Osteocyte (in vitro differentiated cells): ENCODE measurements at regions not wholly inside any gene's neighbourhood (a gene's known extent, or its start where the extent isn't known, plus 50 kb on each side); places are given as distances from the start of the nearest gene placed in this dataset.

Experiments used
- DNase-seq: peaks from one replicate; pipeline ENCODE4 v3.0.0; 2021; ENCODE audit warnings: mixed read lengths; ENCODE audit not compliant: unreplicated experiment; ENCODE audit errors: extremely low spot score
- H3K27ac Mint-ChIP-seq: one replicate; pipeline ENCODE4 v1.8.0; 2021; ENCODE audit warnings: mild to moderate bottlenecking, mixed read lengths; ENCODE audit not compliant: unreplicated experiment
- H3K27me3 Mint-ChIP-seq: one replicate; pipeline ENCODE4 v1.8.0; 2021; ENCODE audit warnings: mixed read lengths; ENCODE audit not compliant: unreplicated experiment
- H3K36me3 Mint-ChIP-seq: one replicate; pipeline ENCODE4 v1.8.0; 2021; ENCODE audit warnings: mixed read lengths; ENCODE audit not compliant: unreplicated experiment
- H3K4me1 Mint-ChIP-seq: one replicate; pipeline ENCODE4 v1.8.0; 2021; ENCODE audit warnings: mixed read lengths; ENCODE audit not compliant: unreplicated experiment
- H3K4me3 Mint-ChIP-seq: one replicate; pipeline ENCODE4 v1.8.0; 2021; ENCODE audit warnings: mild to moderate bottlenecking, moderate library complexity, mixed read lengths; ENCODE audit not compliant: unreplicated experiment
- H3K9me3 Mint-ChIP-seq: one replicate; pipeline ENCODE4 v1.8.0; 2021; ENCODE audit warnings: mixed read lengths; ENCODE audit not compliant: unreplicated experiment
- TF ChIP-seq, protein P1 (sequence below): fragments of 200-600 bp; sonication (generic); IDR thresholded peaks from 2 replicates; pipeline ENCODE4 v1.5.0; 2021; ENCODE audit warnings: antibody characterized with exemption, mild to moderate bottlenecking, moderate library complexity

DNA sequence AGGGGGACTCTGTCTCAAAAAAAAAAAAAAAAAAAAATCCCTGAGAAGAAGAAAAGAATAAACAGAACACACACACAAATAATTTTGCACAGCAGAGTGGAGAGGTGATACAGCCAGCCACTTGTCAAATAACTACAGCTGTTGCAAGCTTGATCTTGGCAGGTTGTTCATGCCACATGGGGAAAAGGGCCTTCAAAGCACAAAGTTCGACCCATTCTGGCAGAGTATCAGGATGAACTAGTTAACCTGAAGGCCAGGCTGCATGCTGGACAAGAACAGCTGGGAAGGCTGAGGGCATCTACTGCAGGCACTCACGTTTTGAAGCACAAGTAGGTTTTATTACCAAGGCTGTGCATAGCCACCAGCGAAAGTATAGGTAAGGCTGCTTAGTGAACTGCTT lies 104.1 kb downstream of the KCTD15 start:
- H3K27ac Mint-ChIP-seq = no peak overlapping the region

DNA sequence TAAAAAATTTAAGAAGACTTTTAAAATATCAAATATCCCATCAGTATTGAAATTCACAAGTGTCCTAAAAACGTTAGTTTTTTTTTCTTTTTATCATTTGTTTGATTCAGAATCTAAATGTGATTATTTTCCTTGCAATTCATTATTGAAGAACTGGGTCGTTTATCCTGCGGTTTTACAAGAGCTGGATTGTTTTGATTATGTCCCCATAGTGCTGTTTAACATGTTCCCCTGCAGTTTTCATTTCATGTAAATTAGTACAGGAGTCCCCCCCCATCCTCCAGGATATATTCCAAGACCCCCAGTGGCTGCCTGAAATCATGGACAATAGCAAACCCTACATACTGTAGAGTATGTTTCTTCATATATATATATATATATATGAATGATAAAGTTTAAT lies 105.7 kb downstream of the KCTD15 start:
- no peak overlapping the region for H3K27ac Mint-ChIP-seq

More for the DNA sequence above, 104.1 kb downstream of the KCTD15 start:
- no peak overlapping the region for H3K4me3 Mint-ChIP-seq
- H3K4me1 Mint-ChIP-seq = peaks cover 23% of the 10 kb centered on the region
- H3K36me3 Mint-ChIP-seq = peaks cover 11% of the 10 kb centered on the region
- peaks cover 20% of the 10 kb centered on the region for H3K9me3 Mint-ChIP-seq
- no peaks in the 10 kb centered on the region for H3K27me3 Mint-ChIP-seq
- DNase-seq = no peak
- TF ChIP-seq, protein P1, sequence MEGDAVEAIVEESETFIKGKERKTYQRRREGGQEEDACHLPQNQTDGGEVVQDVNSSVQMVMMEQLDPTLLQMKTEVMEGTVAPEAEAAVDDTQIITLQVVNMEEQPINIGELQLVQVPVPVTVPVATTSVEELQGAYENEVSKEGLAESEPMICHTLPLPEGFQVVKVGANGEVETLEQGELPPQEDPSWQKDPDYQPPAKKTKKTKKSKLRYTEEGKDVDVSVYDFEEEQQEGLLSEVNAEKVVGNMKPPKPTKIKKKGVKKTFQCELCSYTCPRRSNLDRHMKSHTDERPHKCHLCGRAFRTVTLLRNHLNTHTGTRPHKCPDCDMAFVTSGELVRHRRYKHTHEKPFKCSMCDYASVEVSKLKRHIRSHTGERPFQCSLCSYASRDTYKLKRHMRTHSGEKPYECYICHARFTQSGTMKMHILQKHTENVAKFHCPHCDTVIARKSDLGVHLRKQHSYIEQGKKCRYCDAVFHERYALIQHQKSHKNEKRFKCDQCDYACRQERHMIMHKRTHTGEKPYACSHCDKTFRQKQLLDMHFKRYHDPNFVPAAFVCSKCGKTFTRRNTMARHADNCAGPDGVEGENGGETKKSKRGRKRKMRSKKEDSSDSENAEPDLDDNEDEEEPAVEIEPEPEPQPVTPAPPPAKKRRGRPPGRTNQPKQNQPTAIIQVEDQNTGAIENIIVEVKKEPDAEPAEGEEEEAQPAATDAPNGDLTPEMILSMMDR = no peak

DNA sequence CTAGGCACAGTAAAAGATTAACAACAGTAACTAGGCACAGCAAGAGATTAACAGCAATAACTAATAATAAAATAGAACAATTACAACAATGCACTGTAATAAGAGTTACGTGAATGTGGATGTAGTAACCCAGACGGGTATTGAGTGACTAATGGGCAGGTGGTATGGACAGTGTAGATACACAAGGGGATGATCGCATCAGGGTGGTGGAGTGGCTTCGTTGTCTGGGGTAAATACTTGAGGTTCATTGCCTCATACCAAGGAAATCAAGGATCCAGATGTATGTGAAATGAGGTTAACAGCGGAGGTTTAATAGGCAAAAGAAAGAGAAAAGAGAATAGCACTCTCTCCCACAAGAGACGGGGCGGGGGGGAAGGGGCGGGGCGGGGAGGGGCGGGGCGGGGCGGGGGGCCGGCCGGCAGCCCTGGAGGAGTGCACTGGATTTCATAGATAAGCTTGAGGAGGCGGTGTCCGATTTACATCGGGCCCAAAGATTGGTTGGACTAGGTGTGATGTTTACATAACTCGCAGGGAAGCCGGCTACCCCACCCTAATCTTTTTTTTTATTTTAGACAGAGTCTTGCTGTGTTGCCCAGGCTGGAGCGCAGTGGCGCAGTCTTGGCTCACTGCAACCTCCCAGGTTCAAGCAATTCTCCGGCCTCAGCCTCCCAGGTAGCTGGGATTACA lies 106.3 kb downstream of the KCTD15 start:
- TF ChIP-seq, protein P1 = no peak

More for the DNA sequence above, 105.7 kb downstream of the KCTD15 start:
- DNase-seq = no peak
- Mint-ChIP-seq H3K4me3 (no peak overlapping the region), H3K36me3 (peaks cover 11% of the 10 kb centered on the region), H3K9me3 (peaks cover 20% of the 10 kb centered on the region), H3K27me3 (no peaks in the 10 kb centered on the region), H3K4me1 (peaks cover 28% of the 10 kb centered on the region)
- TF ChIP-seq, protein P1 = no peak

GRCh38 chr19:33903489-33903850 lies 106.8 kb downstream of the KCTD15 start:
- peak overlapping the region; percentile 14 for H3K27ac Mint-ChIP-seq
- H3K4me3 Mint-ChIP-seq = no peak overlapping the region
- no peak for DNase-seq
- peaks cover 12% of the 10 kb centered on the region for H3K9me3 Mint-ChIP-seq
- peaks cover 3% of the 10 kb centered on the region for H3K36me3 Mint-ChIP-seq
- TF ChIP-seq, protein P1 = no peak
- H3K27me3 Mint-ChIP-seq = no peaks in the 10 kb centered on the region
- peaks cover 29% of the 10 kb centered on the region for H3K4me1 Mint-ChIP-seq

More for the DNA sequence above, 106.3 kb downstream of the KCTD15 start:
- Mint-ChIP-seq H3K27me3 (no peaks in the 10 kb centered on the region), H3K4me1 (peaks cover 29% of the 10 kb centered on the region), H3K9me3 (peaks cover 18% of the 10 kb centered on the region), H3K4me3 (no peak overlapping the region), H3K27ac (peak overlapping the region; percentile 38), H3K36me3 (peaks cover 8% of the 10 kb centered on the region)
- DNase-seq = no peak

DNA sequence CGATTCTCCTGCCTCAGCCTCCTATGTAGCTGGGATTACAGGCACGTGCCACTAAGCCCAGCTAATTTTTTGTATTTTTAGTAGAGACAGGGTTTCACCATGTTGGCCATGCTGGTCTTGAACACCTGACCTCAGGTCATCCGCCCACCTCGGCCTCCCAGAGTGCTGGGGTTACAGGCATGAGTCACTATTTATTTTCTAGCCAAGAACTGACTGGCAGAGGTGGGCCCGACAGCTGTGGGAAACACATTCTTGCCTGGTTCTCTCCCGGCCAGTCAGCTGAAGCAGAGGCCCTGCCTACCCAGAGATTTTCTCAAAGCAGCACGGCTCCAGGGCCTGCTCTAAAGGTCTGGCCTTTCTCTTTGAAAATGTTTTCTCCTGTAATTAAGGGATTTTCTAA lies 108.0 kb downstream of the KCTD15 start:
- peak overlapping the region; percentile 76 for H3K4me3 Mint-ChIP-seq
- peak overlapping the region; percentile 98 for H3K27ac Mint-ChIP-seq
- DNase-seq = no peak
- no peaks in the 10 kb centered on the region for H3K27me3 Mint-ChIP-seq
- no peaks in the 10 kb centered on the region for H3K36me3 Mint-ChIP-seq
- H3K4me1 Mint-ChIP-seq = peaks cover 29% of the 10 kb centered on the region
- peaks cover 4% of the 10 kb centered on the region for H3K9me3 Mint-ChIP-seq
- TF ChIP-seq, protein P1 = no peak
